ENCODE measurements at regions not wholly inside any gene's neighbourhood (a gene's known extent, or its start where the extent isn't known, plus 50 kb on each side); places are given as distances from the start of the nearest gene placed in this dataset.
"Not testable (repeated sequence)": the region's sequence is repeated elsewhere in the genome, so short reads cannot be mapped to it uniquely, and the experiment has no call there.

GRCh38 chr5:34096033-34096432 lies 53.0 kb upstream of the C1QTNF3 start:
- H3K4me1 Mint-ChIP-seq; H3K4me1 ChIP-seq (ENCODE audit: control insufficient read depth, insufficient read depth, low read length); DNase-seq; H3K27me3 Mint-ChIP-seq (ENCODE audit: insufficient read depth); H3K9me3 Mint-ChIP-seq; H3K36me3 ChIP-seq (ENCODE audit: control insufficient read depth, insufficient read depth, low read length); H3K36me3 Mint-ChIP-seq (ENCODE audit: low read depth); H3K4me3 ChIP-seq (ENCODE audit: low read length); H3K9ac ChIP-seq (ENCODE audit: extremely low read depth, low read length, poor library complexity, severe bottlenecking); H3K27me3 ChIP-seq (ENCODE audit: control insufficient read depth, insufficient read depth, low read length, poor library complexity, severe bottlenecking); H3K27ac ChIP-seq (ENCODE audit: low read depth, low read length); H3K4me3 Mint-ChIP-seq; H3K27ac Mint-ChIP-seq; H3K9me3 ChIP-seq (ENCODE audit: control insufficient read depth, low read length): not testable (repeated sequence)
- no CpG with 5 or more reads among the region's 2 CpGs for WGBS, 2 experiments (ENCODE audit: insufficient coverage in 1 of 2, insufficient read length in 1 of 2)

- H3K4me3 ChIP-seq (ENCODE audit: low read length); H3K4me1 Mint-ChIP-seq; H3K4me1 ChIP-seq (ENCODE audit: control insufficient read depth, insufficient read depth, low read length); H3K27ac ChIP-seq (ENCODE audit: low read depth, low read length); DNase-seq; H3K4me3 Mint-ChIP-seq; H3K36me3 ChIP-seq (ENCODE audit: control insufficient read depth, insufficient read depth, low read length); H3K9ac ChIP-seq (ENCODE audit: extremely low read depth, low read length, poor library complexity, severe bottlenecking); H3K9me3 Mint-ChIP-seq; H3K9me3 ChIP-seq (ENCODE audit: control insufficient read depth, low read length); H3K27ac Mint-ChIP-seq; H3K27me3 Mint-ChIP-seq (ENCODE audit: insufficient read depth); H3K36me3 Mint-ChIP-seq (ENCODE audit: low read depth); H3K27me3 ChIP-seq (ENCODE audit: control insufficient read depth, insufficient read depth, low read length, poor library complexity, severe bottlenecking): not testable (repeated sequence)
- 90% methylated on average over 1 of the region's 3 CpGs; no CpG with 5 or more reads in 1 of the 2 experiments for WGBS, 2 experiments (ENCODE audit: insufficient coverage in 1 of 2, insufficient read length in 1 of 2)
Measured at GRCh38 chr5:34099891-34100290, 56.9 kb upstream of the C1QTNF3 start.

- H3K9me3 Mint-ChIP-seq; H3K27ac ChIP-seq (ENCODE audit: low read depth, low read length); DNase-seq: not testable (repeated sequence)
Measured at GRCh38 chr5:34101567-34101966, 58.6 kb upstream of the C1QTNF3 start.

GRCh38 chr5:34108897-34109296 lies 65.9 kb upstream of the C1QTNF3 start:
- H3K4me3 Mint-ChIP-seq; H3K4me3 ChIP-seq (ENCODE audit: low read length); H3K9me3 ChIP-seq (ENCODE audit: control insufficient read depth, low read length); H3K4me1 ChIP-seq (ENCODE audit: control insufficient read depth, insufficient read depth, low read length); H3K9me3 Mint-ChIP-seq; H3K9ac ChIP-seq (ENCODE audit: extremely low read depth, low read length, poor library complexity, severe bottlenecking); H3K36me3 ChIP-seq (ENCODE audit: control insufficient read depth, insufficient read depth, low read length); H3K27me3 Mint-ChIP-seq (ENCODE audit: insufficient read depth); H3K27me3 ChIP-seq (ENCODE audit: control insufficient read depth, insufficient read depth, low read length, poor library complexity, severe bottlenecking); H3K27ac Mint-ChIP-seq; DNase-seq; H3K4me1 Mint-ChIP-seq; H3K36me3 Mint-ChIP-seq (ENCODE audit: low read depth); H3K27ac ChIP-seq (ENCODE audit: low read depth, low read length): not testable (repeated sequence)
- no CpG with 5 or more reads among the region's 2 CpGs for WGBS, 2 experiments (ENCODE audit: insufficient coverage in 1 of 2, insufficient read length in 1 of 2)

More at GRCh38 chr5:34101567-34101966, 58.6 kb upstream of the C1QTNF3 start:
- H3K27me3 Mint-ChIP-seq (ENCODE audit: insufficient read depth); H3K36me3 Mint-ChIP-seq (ENCODE audit: low read depth); H3K4me1 Mint-ChIP-seq; H3K4me3 ChIP-seq (ENCODE audit: low read length); H3K27ac Mint-ChIP-seq; H3K36me3 ChIP-seq (ENCODE audit: control insufficient read depth, insufficient read depth, low read length); H3K4me1 ChIP-seq (ENCODE audit: control insufficient read depth, insufficient read depth, low read length); H3K9me3 ChIP-seq (ENCODE audit: control insufficient read depth, low read length); H3K4me3 Mint-ChIP-seq; H3K9ac ChIP-seq (ENCODE audit: extremely low read depth, low read length, poor library complexity, severe bottlenecking); H3K27me3 ChIP-seq (ENCODE audit: control insufficient read depth, insufficient read depth, low read length, poor library complexity, severe bottlenecking): not testable (repeated sequence)

- not testable (repeated sequence) for H3K27me3 Mint-ChIP-seq (ENCODE audit: insufficient read depth); H3K4me3 Mint-ChIP-seq; H3K27me3 ChIP-seq (ENCODE audit: control insufficient read depth, insufficient read depth, low read length, poor library complexity, severe bottlenecking); H3K27ac Mint-ChIP-seq; H3K36me3 ChIP-seq (ENCODE audit: control insufficient read depth, insufficient read depth, low read length); H3K27ac ChIP-seq (ENCODE audit: low read depth, low read length); H3K4me1 Mint-ChIP-seq; H3K9ac ChIP-seq (ENCODE audit: extremely low read depth, low read length, poor library complexity, severe bottlenecking); H3K4me3 ChIP-seq (ENCODE audit: low read length); DNase-seq; H3K4me1 ChIP-seq (ENCODE audit: control insufficient read depth, insufficient read depth, low read length)
- WGBS, 2 experiments (ENCODE audit: insufficient coverage in 1 of 2, insufficient read length in 1 of 2): 80 to 94% methylated on average over 2 to 3 of the region's 3 CpGs
- H3K36me3 Mint-ChIP-seq (ENCODE audit: low read depth): peaks cover 39% of the 10 kb centered on the region
- H3K9me3 Mint-ChIP-seq: peaks cover 24% of the 10 kb centered on the region
- peaks cover 13% of the 10 kb centered on the region for H3K9me3 ChIP-seq (ENCODE audit: control insufficient read depth, low read length)
Measured at GRCh38 chr5:34124280-34124679, 81.3 kb upstream of the C1QTNF3 start.

GRCh38 chr5:34125354-34125753 lies 82.3 kb upstream of the C1QTNF3 start:
- peaks cover 13% of the 10 kb centered on the region for H3K9me3 ChIP-seq (ENCODE audit: control insufficient read depth, low read length)
- peaks cover 24% of the 10 kb centered on the region for H3K9me3 Mint-ChIP-seq
- not testable (repeated sequence) for H3K4me3 ChIP-seq (ENCODE audit: low read length); H3K27ac ChIP-seq (ENCODE audit: low read depth, low read length); H3K4me1 ChIP-seq (ENCODE audit: control insufficient read depth, insufficient read depth, low read length); H3K36me3 ChIP-seq (ENCODE audit: control insufficient read depth, insufficient read depth, low read length); H3K4me3 Mint-ChIP-seq; H3K27me3 Mint-ChIP-seq (ENCODE audit: insufficient read depth); H3K27me3 ChIP-seq (ENCODE audit: control insufficient read depth, insufficient read depth, low read length, poor library complexity, severe bottlenecking); H3K9ac ChIP-seq (ENCODE audit: extremely low read depth, low read length, poor library complexity, severe bottlenecking); H3K4me1 Mint-ChIP-seq; DNase-seq; H3K27ac Mint-ChIP-seq
- WGBS, 2 experiments (ENCODE audit: insufficient coverage in 1 of 2, insufficient read length in 1 of 2): no CpG with 5 or more reads among the region's 3 CpGs
- H3K36me3 Mint-ChIP-seq (ENCODE audit: low read depth): peaks cover 39% of the 10 kb centered on the region

GRCh38 chr5:34126741-34127140 lies 83.7 kb upstream of the C1QTNF3 start:
- H3K27me3 Mint-ChIP-seq (ENCODE audit: insufficient read depth); H3K4me1 ChIP-seq (ENCODE audit: control insufficient read depth, insufficient read depth, low read length); H3K27me3 ChIP-seq (ENCODE audit: control insufficient read depth, insufficient read depth, low read length, poor library complexity, severe bottlenecking); H3K36me3 ChIP-seq (ENCODE audit: control insufficient read depth, insufficient read depth, low read length); H3K9me3 ChIP-seq (ENCODE audit: control insufficient read depth, low read length); H3K27ac Mint-ChIP-seq; DNase-seq; H3K4me1 Mint-ChIP-seq; H3K4me3 ChIP-seq (ENCODE audit: low read length); H3K9ac ChIP-seq (ENCODE audit: extremely low read depth, low read length, poor library complexity, severe bottlenecking); H3K27ac ChIP-seq (ENCODE audit: low read depth, low read length); H3K4me3 Mint-ChIP-seq: not testable (repeated sequence)
- 61 to 98% methylated on average over 2 to 3 of the region's 3 CpGs for WGBS, 2 experiments (ENCODE audit: insufficient coverage in 1 of 2, insufficient read length in 1 of 2)
- peaks cover 17% of the 10 kb centered on the region for H3K9me3 Mint-ChIP-seq
- peaks cover 27% of the 10 kb centered on the region for H3K36me3 Mint-ChIP-seq (ENCODE audit: low read depth)

Measured in endodermal cell (in vitro differentiated cells).